SK-N-SH (cell line): ENCODE measurements at regions not wholly inside any gene's neighbourhood (a gene's known extent, or its start where the extent isn't known, plus 50 kb on each side); places are given as distances from the start of the nearest gene placed in this dataset.

Experiments
- CTCF ChIA-PET: fragments of 300-600, 350-600 bp; formaldehyde crosslinking; extraction: SDS; loops from one replicate; lab custom pipeline; 2021; lab: Yijun Ruan, JAX
- POLR2A ChIA-PET: fragments of 350-600 bp; sonication (Branson Sonifier 250); formaldehyde crosslinking; extraction: SDS; loops from one replicate; lab custom pipeline; 2020; ENCODE audit warnings: antibody characterized with exemption, inconsistent platforms; lab: Yijun Ruan, JAX
- DNase-seq: peaks from one replicate; pipeline ENCODE4 v3.0.0; 2012
- H2AFZ ChIP-seq: fragments of 200-600 bp; sonication (generic); 2 replicates; pipeline ENCODE4 v1.8.1; 2016; ENCODE audit warnings: antibody characterized with exemption, mild to moderate bottlenecking, low read depth
- H3F3A ChIP-seq: fragments of 200-600 bp; sonication (generic); replicated peaks from 2 replicates; pipeline ENCODE3; 2016; ENCODE audit warnings: antibody characterized with exemption, mild to moderate bottlenecking; ENCODE audit not compliant: insufficient read depth
- H3K27ac ChIP-seq, 2 experiments: fragments of 200-500 bp in 1 of 2; fragments of 200-600 bp in 1 of 2; sonication (Bioruptor generic) in 1 of 2; sonication (generic), shearing (Covaris generic) in 1 of 2; 2 replicates each; pipeline versions ENCODE4 v1.5.1 to v1.6.1; 2014 to 2016; ENCODE audit warnings: low read depth in 2 of 2, inconsistent platforms in 1 of 2, low read length in 1 of 2, mild to moderate bottlenecking in 1 of 2, mixed read lengths in 1 of 2
- H3K27me3 ChIP-seq: fragments of 200-600 bp; sonication (generic), shearing (Covaris generic); 2 replicates; pipeline ENCODE4 v1.6.1; 2016; ENCODE audit warnings: mixed run types; ENCODE audit not compliant: insufficient read depth
- H3K36me3 ChIP-seq, 2 experiments: fragments of 200-500 bp in 1 of 2; fragments of 200-600 bp in 1 of 2; sonication (Bioruptor generic) in 1 of 2; sonication (generic) in 1 of 2; replicated peaks in 1 of 2; 2 replicates each; pipeline versions ENCODE3 to v1.5.1; 2014 to 2016; ENCODE audit warnings: low read length in 1 of 2, mild to moderate bottlenecking in 1 of 2; ENCODE audit not compliant: insufficient read depth in 2 of 2, control insufficient read depth in 1 of 2
- H3K4me1 ChIP-seq, 2 experiments: fragments of 200-500 bp in 1 of 2; fragments of 200-600 bp in 1 of 2; sonication (Bioruptor generic) in 1 of 2; sonication (generic), shearing (Covaris generic) in 1 of 2; 2 replicates each; pipeline versions ENCODE4 v1.5.1 to v1.6.1; 2014 to 2016; ENCODE audit warnings: low read depth in 1 of 2, low read length in 1 of 2, mixed run types in 1 of 2; ENCODE audit not compliant: insufficient read depth in 2 of 2, control insufficient read depth in 1 of 2
- H3K4me2 ChIP-seq: fragments of 200-600 bp; sonication (generic), shearing (Covaris generic); 2 replicates; pipeline ENCODE4 v1.6.1; 2017; ENCODE audit warnings: mixed run types
- H3K4me3 ChIP-seq, 2 experiments: fragments of 200-500 bp in 1 of 2; fragments of 200-600 bp in 1 of 2; sonication (Bioruptor generic) in 1 of 2; sonication (generic), shearing (Covaris generic) in 1 of 2; 2 replicates each; pipeline versions ENCODE4 v1.5.1 to v1.8.1; 2014 to 2016; ENCODE audit warnings: low read depth in 2 of 2, inconsistent platforms in 1 of 2, low read length in 1 of 2, mild to moderate bottlenecking in 1 of 2, mixed read lengths in 1 of 2, moderate library complexity in 1 of 2
- H3K79me2 ChIP-seq: fragments of 200-600 bp; sonication (generic); 2 replicates; pipeline ENCODE4 v1.8.1; 2017; ENCODE audit warnings: mild to moderate bottlenecking; ENCODE audit not compliant: insufficient read depth
- H3K9ac ChIP-seq: fragments of 200-600 bp; sonication (generic); 2 replicates; pipeline ENCODE4 v1.6.1; 2017; ENCODE audit warnings: mixed run types
- H3K9me2 ChIP-seq: fragments of 200-600 bp; sonication (generic); 2 replicates; pipeline ENCODE4 v1.6.1; 2017; ENCODE audit warnings: mixed run types
- H3K9me3 ChIP-seq: fragments of 200-600 bp; sonication (generic); 2 replicates; pipeline ENCODE4 v1.6.1; 2017; ENCODE audit warnings: mixed run types, mild to moderate bottlenecking, moderate library complexity
- H4K20me1 ChIP-seq: fragments of 200-600 bp; sonication (generic); 2 replicates; pipeline ENCODE4 v1.6.1; 2017; ENCODE audit warnings: mild to moderate bottlenecking, mixed run types; ENCODE audit not compliant: insufficient read depth
- EP300 ChIP-seq, 2 experiments: IDR thresholded peaks; 2 replicates each; pipeline versions ENCODE4 v1.4.0 to v1.6.1; 2012; ENCODE audit warnings: borderline replicate concordance in 1 of 2, low read depth in 1 of 2, low read length in 1 of 2
- EZH2phosphoT487 ChIP-seq: fragments of 200-600 bp; sonication (generic); IDR thresholded peaks from 2 replicates; pipeline ENCODE4 v1.6.1; 2017; ENCODE audit warnings: low read depth, mixed run types, mild to moderate bottlenecking, antibody characterized with exemption, moderate library complexity, borderline replicate concordance
- FOSL2 ChIP-seq: IDR thresholded peaks from 2 replicates; pipeline ENCODE4 v1.4.0; 2012; ENCODE audit warnings: low read depth, mild to moderate bottlenecking, moderate library complexity, borderline replicate concordance
- FOXM1 ChIP-seq: IDR thresholded peaks from 2 replicates; pipeline ENCODE4 v1.4.0; 2012; ENCODE audit warnings: low read depth, mild to moderate bottlenecking
- GABPA ChIP-seq: IDR thresholded peaks from 2 replicates; pipeline ENCODE4 v1.4.0; 2012; ENCODE audit warnings: low read depth, mild to moderate bottlenecking
- MAX ChIP-seq: IDR thresholded peaks from 2 replicates; pipeline ENCODE4 v1.4.0; 2012; ENCODE audit warnings: low read depth
- MEF2A ChIP-seq: IDR thresholded peaks from 2 replicates; pipeline ENCODE4 v1.4.0; 2012; ENCODE audit warnings: low read depth, borderline replicate concordance
- MXI1 ChIP-seq: IDR thresholded peaks from 2 replicates; pipeline ENCODE4 v1.6.1; 2012; ENCODE audit warnings: mild to moderate bottlenecking, low read depth, low read length, improper control_type of control experiment
- NFIC ChIP-seq: IDR thresholded peaks from 2 replicates; pipeline ENCODE4 v1.4.0; 2012; ENCODE audit warnings: borderline replicate concordance
- POLR2AphosphoS5 ChIP-seq: IDR thresholded peaks from 2 replicates; pipeline ENCODE4 v1.6.1; 2012; ENCODE audit warnings: low read depth, low read length
- RCOR1 ChIP-seq: fragments of 150-350 bp; IDR thresholded peaks from 2 replicates; pipeline ENCODE4 v1.6.1; 2017; ENCODE audit warnings: antibody characterized with exemption, low read length
- RFX5 ChIP-seq: IDR thresholded peaks from 2 replicates; pipeline ENCODE4 v1.6.1; 2012; ENCODE audit warnings: mild to moderate bottlenecking, improper control_type of control experiment, low read length
- RXRA ChIP-seq: IDR thresholded peaks from 2 replicates; pipeline ENCODE4 v1.4.0; 2012; ENCODE audit warnings: low read depth, mild to moderate bottlenecking, borderline replicate concordance
- SIN3A ChIP-seq: IDR thresholded peaks from 2 replicates; pipeline ENCODE4 v1.6.1; 2012; ENCODE audit warnings: low read depth, mild to moderate bottlenecking, low read length, moderate library complexity, borderline replicate concordance
- TAF1 ChIP-seq: IDR thresholded peaks from 2 replicates; pipeline ENCODE4 v1.6.1; 2012; ENCODE audit warnings: low read depth, mild to moderate bottlenecking, low read length, moderate library complexity, borderline replicate concordance
- USF2 ChIP-seq: fragments of 150-350 bp; IDR thresholded peaks from 2 replicates; pipeline ENCODE4 v1.6.1; 2017; ENCODE audit warnings: antibody characterized with exemption, low read length, low read depth, borderline replicate concordance
- YY1 ChIP-seq: IDR thresholded peaks from 2 replicates; pipeline ENCODE4 v1.4.0; 2012; ENCODE audit warnings: low read depth, mild to moderate bottlenecking
- ZBTB33 ChIP-seq: IDR thresholded peaks from 2 replicates; pipeline ENCODE4 v1.4.0; 2012; ENCODE audit warnings: low read depth, borderline replicate concordance
- WGBS: methylation state at CpG from one replicate; pipeline ENCODE4 v1.1.6; 2017; ENCODE audit warnings: low lambda C conversion rate; 5-methylcytosine and 5-hydroxymethylcytosine counted together
- TF ChIP-seq, protein P1 (sequence below): IDR thresholded peaks from 2 replicates; pipeline ENCODE4 v1.6.1; 2012; ENCODE audit warnings: mild to moderate bottlenecking, low read depth, low read length, moderate library complexity
- TF ChIP-seq, protein P2 (sequence below): IDR thresholded peaks from 2 replicates; pipeline ENCODE4 v1.4.0; 2012; ENCODE audit warnings: low read depth, borderline replicate concordance

- TF ChIP-seq, protein P1, sequence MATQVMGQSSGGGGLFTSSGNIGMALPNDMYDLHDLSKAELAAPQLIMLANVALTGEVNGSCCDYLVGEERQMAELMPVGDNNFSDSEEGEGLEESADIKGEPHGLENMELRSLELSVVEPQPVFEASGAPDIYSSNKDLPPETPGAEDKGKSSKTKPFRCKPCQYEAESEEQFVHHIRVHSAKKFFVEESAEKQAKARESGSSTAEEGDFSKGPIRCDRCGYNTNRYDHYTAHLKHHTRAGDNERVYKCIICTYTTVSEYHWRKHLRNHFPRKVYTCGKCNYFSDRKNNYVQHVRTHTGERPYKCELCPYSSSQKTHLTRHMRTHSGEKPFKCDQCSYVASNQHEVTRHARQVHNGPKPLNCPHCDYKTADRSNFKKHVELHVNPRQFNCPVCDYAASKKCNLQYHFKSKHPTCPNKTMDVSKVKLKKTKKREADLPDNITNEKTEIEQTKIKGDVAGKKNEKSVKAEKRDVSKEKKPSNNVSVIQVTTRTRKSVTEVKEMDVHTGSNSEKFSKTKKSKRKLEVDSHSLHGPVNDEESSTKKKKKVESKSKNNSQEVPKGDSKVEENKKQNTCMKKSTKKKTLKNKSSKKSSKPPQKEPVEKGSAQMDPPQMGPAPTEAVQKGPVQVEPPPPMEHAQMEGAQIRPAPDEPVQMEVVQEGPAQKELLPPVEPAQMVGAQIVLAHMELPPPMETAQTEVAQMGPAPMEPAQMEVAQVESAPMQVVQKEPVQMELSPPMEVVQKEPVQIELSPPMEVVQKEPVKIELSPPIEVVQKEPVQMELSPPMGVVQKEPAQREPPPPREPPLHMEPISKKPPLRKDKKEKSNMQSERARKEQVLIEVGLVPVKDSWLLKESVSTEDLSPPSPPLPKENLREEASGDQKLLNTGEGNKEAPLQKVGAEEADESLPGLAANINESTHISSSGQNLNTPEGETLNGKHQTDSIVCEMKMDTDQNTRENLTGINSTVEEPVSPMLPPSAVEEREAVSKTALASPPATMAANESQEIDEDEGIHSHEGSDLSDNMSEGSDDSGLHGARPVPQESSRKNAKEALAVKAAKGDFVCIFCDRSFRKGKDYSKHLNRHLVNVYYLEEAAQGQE = no peak
- TF ChIP-seq GABPA = no peak
- TF ChIP-seq YY1 = no peak
- no peak for TF ChIP-seq RXRA
- TF ChIP-seq MXI1 = no peak
Measured at GRCh38 chr3:193938613-193939012, 197.3 kb upstream of the HES1 start (continued).

DNA sequence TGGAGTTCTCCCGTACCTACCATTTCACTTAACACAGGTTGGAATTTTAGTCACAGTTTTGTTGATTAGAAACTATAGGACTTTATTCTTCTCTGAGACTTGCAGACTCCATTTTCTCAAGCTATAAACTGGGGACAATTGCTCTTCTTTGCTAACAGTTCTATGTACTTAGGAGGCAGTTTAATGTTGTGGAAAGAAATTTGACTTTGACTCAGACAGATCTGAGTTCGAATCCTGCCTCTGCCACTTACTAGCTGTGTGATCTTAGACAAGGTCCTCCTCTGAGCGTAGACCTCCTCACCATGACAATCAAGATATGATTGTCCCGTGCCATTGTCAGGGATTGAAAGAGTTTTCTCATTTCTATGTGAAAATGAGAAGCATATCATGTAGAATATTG lies 196.4 kb upstream of the HES1 start:
- Histone ChIP-seq H3K79me2 (no peaks in the 10 kb centered on the region), H3K9ac (no peak overlapping the region), H3K4me1 (peaks cover 0 to 2% of the 10 kb centered on the region in 2 experiments; a peak in 2 of 4 replicates), H3K36me3 (no peaks in the 10 kb centered on the region), H3K27me3 (peaks cover 5% of the 10 kb centered on the region; the same call in 1 of the 2 replicates), H3K4me2 (no peak overlapping the region), H3K4me3 (no peak overlapping the region), H4K20me1 (no peaks in the 10 kb centered on the region), H3K27ac (no peak overlapping the region), H2AFZ (no peak overlapping the region), H3K9me3 (no peaks in the 10 kb centered on the region), H3K9me2 (no peaks in the 10 kb centered on the region), H3F3A (no peaks in the 10 kb centered on the region)
- no peak for TF ChIP-seq RCOR1
- no peak for TF ChIP-seq RFX5
- TF ChIP-seq GABPA = no peak
- TF ChIP-seq SIN3A = no peak
- TF ChIP-seq MEF2A = no peak
- TF ChIP-seq POLR2AphosphoS5 = no peak
- no peak for TF ChIP-seq TAF1
- TF ChIP-seq NFIC = no peak
- no peak for TF ChIP-seq FOXM1
- no peak for TF ChIP-seq ZBTB33
- no peak for TF ChIP-seq EZH2phosphoT487
- TF ChIP-seq, protein P2, sequence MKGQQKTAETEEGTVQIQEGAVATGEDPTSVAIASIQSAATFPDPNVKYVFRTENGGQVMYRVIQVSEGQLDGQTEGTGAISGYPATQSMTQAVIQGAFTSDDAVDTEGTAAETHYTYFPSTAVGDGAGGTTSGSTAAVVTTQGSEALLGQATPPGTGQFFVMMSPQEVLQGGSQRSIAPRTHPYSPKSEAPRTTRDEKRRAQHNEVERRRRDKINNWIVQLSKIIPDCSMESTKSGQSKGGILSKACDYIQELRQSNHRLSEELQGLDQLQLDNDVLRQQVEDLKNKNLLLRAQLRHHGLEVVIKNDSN = no peak
- TF ChIP-seq FOSL2 = no peak
- TF ChIP-seq USF2 = no peak
- TF ChIP-seq MAX = no peak
- TF ChIP-seq EP300 (IDR thresholded peaks at IDR 0.05; ENCODE audit: borderline replicate concordance in 1 of 2, low read depth in 1 of 2, low read length in 1 of 2) = no peak
- ChIA-PET POLR2A (no interaction called here), CTCF (interaction anchor here (1.3 to 1.6 kb wide), 3 partner anchors 9 to 30 kb away, joined by 3 to 4 read pairs (median 3); no protein-coding TSS in a partner anchor)
- DNase-seq = no peak
- WGBS = 36% methylated on average over 4 of the region's 4 CpGs
